ENCODE measurements at regions not wholly inside any gene's neighbourhood (a gene's known extent, or its start where the extent isn't known, plus 50 kb on each side); places are given as distances from the start of the nearest gene placed in this dataset.

GRCh38 chr2:236703906-236704305 is 134.3 kb downstream of the ACKR3 start:
- no peak overlapping the region for H3K4me3 ChIP-seq (replicated peaks; ENCODE audit: low read depth, low read length)
- no peak for DNase-seq (ENCODE audit: extremely low read depth, low read depth)
- no peak for TF ChIP-seq CTCF (IDR thresholded peaks at IDR 0.05; ENCODE audit: low read depth, low read length, missing control alignments)

- TF ChIP-seq CTCF (IDR thresholded peaks at IDR 0.05; ENCODE audit: low read depth, low read length, missing control alignments) = no peak
- H3K4me3 ChIP-seq (replicated peaks; ENCODE audit: low read depth, low read length) = no peak overlapping the region
Observed at GRCh38 chr2:236704887-236705286, 135.3 kb downstream of the ACKR3 start.

GRCh38 chr2:236705295-236706105 is 135.9 kb downstream of the ACKR3 start:
- H3K4me3 ChIP-seq (replicated peaks; ENCODE audit: low read depth, low read length) = no peak overlapping the region
- TF ChIP-seq CTCF (IDR thresholded peaks at IDR 0.05; ENCODE audit: low read depth, low read length, missing control alignments) = no peak
- DNase-seq (ENCODE audit: extremely low read depth, low read depth) = no peak

More at GRCh38 chr2:236704887-236705286, 135.3 kb downstream of the ACKR3 start:
- DNase-seq (ENCODE audit: extremely low read depth, low read depth) = no peak

- H3K4me3 ChIP-seq (replicated peaks; ENCODE audit: low read depth, low read length) = no peak overlapping the region
- DNase-seq (ENCODE audit: extremely low read depth, low read depth) = no peak
- TF ChIP-seq CTCF (IDR thresholded peaks at IDR 0.05; ENCODE audit: low read depth, low read length, missing control alignments) = no peak
Observed at GRCh38 chr2:236706288-236706687, 136.7 kb downstream of the ACKR3 start.

- H3K4me3 ChIP-seq (replicated peaks; ENCODE audit: low read depth, low read length) = no peak overlapping the region
- no peak for TF ChIP-seq CTCF (IDR thresholded peaks at IDR 0.05; ENCODE audit: low read depth, low read length, missing control alignments)
- DNase-seq (ENCODE audit: extremely low read depth, low read depth) = no peak
Observed at GRCh38 chr2:236706803-236707202, 137.2 kb downstream of the ACKR3 start.

GRCh38 chr2:236711440-236711839 is 141.8 kb downstream of the ACKR3 start:
- H3K4me3 ChIP-seq (replicated peaks; ENCODE audit: low read depth, low read length) = no peak overlapping the region
- no peak for TF ChIP-seq CTCF (IDR thresholded peaks at IDR 0.05; ENCODE audit: low read depth, low read length, missing control alignments)
- DNase-seq (ENCODE audit: extremely low read depth, low read depth) = no peak
